ENCODE measurements at regions not wholly inside any gene's neighbourhood (a gene's known extent, or its start where the extent isn't known, plus 50 kb on each side); places are given as distances from the start of the nearest gene placed in this dataset.
"Not testable (repeated sequence)": the region's sequence is repeated elsewhere in the genome, so short reads cannot be mapped to it uniquely, and the experiment has no call there.

- not testable (repeated sequence) for TF ChIP-seq PRDM10 (IDR thresholded peaks at IDR 0.05; ENCODE audit: partially characterized antibody); NR0B1 (IDR thresholded peaks at IDR 0.05; ENCODE audit: partially characterized antibody); ZNF124 (CRISPR knock-in tag; IDR thresholded peaks at IDR 0.05); PATZ1 (CRISPR knock-in tag; IDR thresholded peaks at IDR 0.05; ENCODE audit: borderline replicate concordance); TEAD4 (IDR thresholded peaks at IDR 0.05; ENCODE audit: low read length); TEAD4 (CRISPR knock-in tag; IDR thresholded peaks at IDR 0.05; ENCODE audit: borderline replicate concordance); GABPA (tag; conservative IDR thresholded peaks at IDR 0.05; ENCODE audit: low read depth); POLR3A (IDR thresholded peaks at IDR 0.05; ENCODE audit: borderline replicate concordance, extremely low read depth, insufficient read depth, insufficient read length); SREBF2 (CRISPR knock-in tag; IDR thresholded peaks at IDR 0.05); EP300 (IDR thresholded peaks at IDR 0.05; ENCODE audit: low read length); CTCF (IDR thresholded peaks at IDR 0.05 in 2 of 3, conservative IDR thresholded peaks at IDR 0.05 in 1 of 3; ENCODE audit: insufficient read depth in 2 of 3, low read depth in 1 of 3, low read length in 3 of 3)
Measured at GRCh38 chr16:21541611-21542051, 57.7 kb upstream of the METTL9 start.
